Muscle of leg (tissue), 3 donors: ENCODE measurements at regions not wholly inside any gene's neighbourhood (a gene's known extent, or its start where the extent isn't known, plus 50 kb on each side); places are given as distances from the start of the nearest gene placed in this dataset.
A peak's percentile ranks its signal among the peaks of the same experiment; 100 is the strongest.

Experiments used
- DNase-seq: peaks from one replicate; pipeline ENCODE4 v3.0.0; 2013
- H3K27ac ChIP-seq: one replicate; pipeline ENCODE4 v1.5.1; 2013; ENCODE audit warnings: mild to moderate bottlenecking, low read length, control low read depth
- H3K27me3 ChIP-seq: one replicate; pipeline ENCODE4 v1.6.1; 2013; ENCODE audit warnings: low read length; ENCODE audit not compliant: control insufficient read depth, insufficient read depth
- H3K36me3 ChIP-seq: one replicate; pipeline ENCODE4 v1.6.1; 2013; ENCODE audit warnings: low read length; ENCODE audit not compliant: control insufficient read depth, insufficient read depth
- H3K4me1 ChIP-seq: one replicate; pipeline ENCODE4 v1.6.1; 2013; ENCODE audit warnings: low read length; ENCODE audit not compliant: control insufficient read depth, insufficient read depth
- H3K4me3 ChIP-seq: one replicate; pipeline ENCODE4 v1.5.1; 2013; ENCODE audit warnings: low read length, control low read depth
- H3K9me3 ChIP-seq: replicated peaks from 2 replicates; pipeline ENCODE4 v1.6.1; 2013; ENCODE audit warnings: low read depth, low read length; ENCODE audit not compliant: control insufficient read depth
- WGBS: methylation state at CpG from one replicate; pipeline ENCODE4 v1.1.5; 2013; ENCODE audit warnings: missing lambda C conversion rate; ENCODE audit not compliant: insufficient coverage; 5-methylcytosine and 5-hydroxymethylcytosine counted together

DNA sequence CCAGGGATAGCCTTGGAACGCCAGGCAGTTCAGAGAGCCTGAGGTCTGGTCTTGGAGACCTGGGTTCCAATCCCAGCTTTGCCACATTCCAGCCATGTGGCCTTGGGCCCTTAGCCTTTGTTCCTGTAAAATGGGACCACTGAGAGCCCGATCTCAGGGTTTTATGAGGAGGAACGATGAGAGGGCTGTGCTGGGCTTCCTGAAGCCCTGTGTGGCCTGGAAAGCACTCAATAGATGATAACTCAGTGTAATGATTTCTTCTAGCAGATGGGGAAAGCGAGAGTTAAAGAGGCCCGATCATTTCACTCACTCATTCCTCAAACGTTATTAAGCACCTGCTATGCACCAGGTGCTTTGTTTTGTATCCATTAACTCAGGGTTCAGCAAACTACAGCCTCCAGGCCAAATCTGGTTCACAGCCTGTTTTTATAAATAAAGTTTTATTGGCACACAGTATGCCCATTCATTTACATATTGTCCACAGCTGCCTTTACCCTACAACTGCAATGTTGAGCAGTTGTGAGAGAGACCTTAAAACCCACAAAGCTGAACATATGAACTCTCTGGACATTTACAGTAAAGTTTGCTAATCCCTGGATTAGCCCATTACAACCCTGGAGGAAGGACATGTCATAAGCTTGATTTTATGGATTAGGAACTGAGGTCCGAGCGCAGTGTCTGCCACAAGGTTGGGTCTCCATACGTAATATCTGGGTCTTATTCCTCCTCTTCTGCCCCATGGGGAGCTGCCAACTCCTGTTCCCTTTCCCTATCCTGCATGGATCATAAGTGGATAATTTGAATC lies 90.4 kb downstream of the CEBPB start:
- peaks cover 2% of the 10 kb centered on the region for H3K27me3 ChIP-seq
- no peaks in the 10 kb centered on the region for H3K9me3 ChIP-seq
- no peak overlapping the region for H3K27ac ChIP-seq
- WGBS: 43% methylated on average over 4 of the region's 9 CpGs
- H3K36me3 ChIP-seq: no peaks in the 10 kb centered on the region
- peaks cover 51% of the 10 kb centered on the region for H3K4me1 ChIP-seq
- no peak for DNase-seq
- H3K4me3 ChIP-seq: no peak overlapping the region

DNA sequence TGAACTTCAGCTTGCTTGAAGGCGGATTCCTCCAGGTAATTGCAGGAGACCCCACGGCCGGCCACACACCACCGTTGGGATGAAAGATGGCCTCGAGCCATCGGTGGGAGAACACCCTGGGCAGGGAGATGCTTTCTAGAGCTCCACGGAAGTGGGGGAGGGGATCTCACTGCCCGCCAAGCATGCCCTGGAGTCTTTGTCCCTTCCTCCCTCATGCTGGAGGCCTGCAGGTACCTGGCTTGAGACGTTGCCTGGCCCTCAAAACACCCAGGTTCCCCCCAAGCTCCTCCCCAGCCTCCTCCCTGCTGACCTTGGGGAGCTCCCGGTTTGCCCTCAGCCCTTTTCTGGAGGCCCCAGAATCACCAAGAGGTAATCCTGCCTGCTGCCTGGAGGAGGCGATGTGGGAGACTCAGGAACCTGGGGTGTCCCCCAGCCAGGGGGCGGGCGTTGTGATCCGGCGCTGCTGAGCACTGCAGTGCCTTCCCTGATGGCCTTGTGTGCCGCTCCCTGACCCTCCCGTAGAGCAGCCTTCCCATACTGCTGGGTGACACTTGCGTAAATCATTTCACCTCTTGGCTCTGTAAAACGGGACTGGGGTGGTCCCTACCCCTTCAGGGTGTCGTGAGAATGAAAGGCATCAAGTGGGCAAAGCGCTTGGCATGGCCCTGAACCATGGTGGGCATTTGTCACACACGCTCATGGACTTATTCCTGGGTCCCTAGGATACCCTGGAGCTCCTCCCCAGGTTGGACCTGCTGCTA lies 91.4 kb downstream of the CEBPB start:
- Histone ChIP-seq H3K27me3 (peaks cover 2% of the 10 kb centered on the region), H3K36me3 (no peaks in the 10 kb centered on the region), H3K9me3 (no peaks in the 10 kb centered on the region), H3K4me1 (peaks cover 54% of the 10 kb centered on the region), H3K4me3 (no peak overlapping the region), H3K27ac (no peak overlapping the region)
- DNase-seq: no peak
- 71% methylated on average over 19 of the region's 22 CpGs for WGBS

DNA sequence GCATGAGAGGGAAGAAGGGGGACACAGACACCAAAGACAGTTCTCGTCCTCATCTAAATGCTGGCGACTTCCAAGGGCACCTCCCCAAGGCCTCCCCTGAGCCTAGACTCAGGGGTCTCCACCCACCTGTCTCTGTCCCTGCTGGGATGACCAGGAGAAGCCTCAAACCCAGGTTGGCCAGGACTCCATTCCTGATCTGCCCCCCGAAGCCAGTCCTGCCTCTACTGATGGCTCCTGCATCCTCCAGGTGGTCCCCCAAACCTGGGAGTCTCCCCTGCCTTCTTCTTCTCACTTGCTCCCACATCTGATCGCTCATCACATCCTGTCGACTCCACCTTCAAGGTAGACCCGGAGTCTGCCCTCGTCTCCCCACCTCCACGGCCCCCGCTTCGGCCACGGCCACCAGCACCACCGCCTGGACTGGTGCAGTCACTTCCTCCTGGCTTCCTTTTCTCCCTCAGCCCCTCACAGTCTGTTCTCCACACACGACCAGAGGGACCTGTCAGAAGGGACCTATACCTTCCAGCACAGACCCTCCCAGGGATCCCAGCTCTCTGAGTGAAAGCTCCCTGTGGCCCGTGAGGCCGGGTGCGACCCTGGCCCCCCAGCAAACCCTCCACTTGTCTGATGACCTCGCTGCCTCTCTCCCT lies 92.1 kb downstream of the CEBPB start:
- Histone ChIP-seq H3K27me3 (peaks cover 2% of the 10 kb centered on the region), H3K4me3 (no peak overlapping the region), H3K4me1 (peaks cover 51% of the 10 kb centered on the region), H3K36me3 (no peaks in the 10 kb centered on the region), H3K9me3 (no peaks in the 10 kb centered on the region), H3K27ac (no peak overlapping the region)
- no peak for DNase-seq
- 70% methylated on average over 17 of the region's 17 CpGs for WGBS

DNA sequence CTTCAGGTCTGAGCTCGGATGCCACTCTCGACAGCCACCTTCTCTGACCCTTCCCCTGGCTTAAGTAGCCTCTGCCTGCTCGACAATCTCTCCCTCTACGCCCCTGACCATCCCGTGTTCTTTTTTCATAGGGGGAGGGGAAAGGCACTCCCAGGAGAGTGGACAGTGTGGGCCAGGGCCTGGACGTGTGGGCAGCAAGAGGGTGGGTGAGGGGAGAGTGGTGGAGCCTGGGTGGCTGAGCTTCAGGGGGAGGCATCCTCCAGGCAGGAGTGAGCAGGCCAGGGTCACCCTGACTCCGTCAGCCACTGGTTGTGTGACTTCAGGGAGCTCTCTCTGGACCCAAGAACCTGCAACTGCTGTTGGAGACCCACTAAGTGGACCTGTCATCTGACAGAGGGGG lies 92.7 kb downstream of the CEBPB start:
- WGBS: 52% methylated on average over 4 of the region's 7 CpGs
- no peaks in the 10 kb centered on the region for H3K9me3 ChIP-seq
- no peak for DNase-seq
- no peak overlapping the region for H3K4me3 ChIP-seq
- H3K27me3 ChIP-seq: peaks cover 2% of the 10 kb centered on the region
- peaks cover 45% of the 10 kb centered on the region for H3K4me1 ChIP-seq
- no peaks in the 10 kb centered on the region for H3K36me3 ChIP-seq
- no peak overlapping the region for H3K27ac ChIP-seq

DNA sequence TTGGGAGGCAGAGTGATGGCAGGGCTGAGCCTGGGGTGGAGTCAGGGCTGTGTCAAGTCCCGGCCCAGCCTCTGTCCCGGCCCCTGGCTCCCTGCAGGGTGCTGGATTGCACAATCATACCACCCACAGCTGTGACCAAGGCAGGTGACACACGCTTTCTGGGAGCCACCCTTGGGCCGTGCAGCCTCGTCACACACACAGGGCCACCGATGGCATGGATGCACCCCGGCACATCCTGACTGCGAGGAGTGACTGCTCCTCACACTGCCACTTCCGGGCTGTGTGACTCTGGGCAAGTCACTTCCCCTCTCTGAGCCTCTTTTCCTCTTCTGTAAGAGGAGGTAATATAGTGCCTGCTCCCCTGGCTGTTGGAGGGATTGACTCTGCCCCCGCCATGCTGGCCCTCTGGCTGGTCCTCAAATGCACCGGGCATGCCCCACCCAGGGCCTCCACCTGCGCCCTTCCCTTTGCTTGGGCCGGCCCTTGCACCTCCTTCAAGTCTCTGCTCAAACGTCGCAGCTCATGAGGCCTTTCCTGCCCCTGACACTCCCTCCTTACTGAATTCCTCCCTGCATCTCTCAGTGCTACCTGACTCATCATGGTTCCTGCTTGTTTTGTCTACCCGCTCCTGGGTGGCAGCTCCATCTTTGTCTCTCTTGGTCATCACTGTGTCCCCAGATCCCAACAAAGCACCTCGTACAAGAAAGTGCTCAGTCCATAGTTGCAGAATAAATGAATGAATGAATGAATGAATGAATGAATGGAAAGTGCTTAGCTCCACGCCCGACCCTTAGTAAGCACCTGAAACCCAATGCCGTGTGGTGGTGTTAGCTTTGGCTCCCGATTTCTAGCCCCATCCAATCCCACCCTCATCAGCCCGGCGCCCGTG lies 93.5 kb downstream of the CEBPB start:
- no peaks in the 10 kb centered on the region for H3K36me3 ChIP-seq
- peaks cover 2% of the 10 kb centered on the region for H3K27me3 ChIP-seq
- no peak overlapping the region for H3K4me3 ChIP-seq
- no peaks in the 10 kb centered on the region for H3K9me3 ChIP-seq
- 67% methylated on average over 14 of the region's 24 CpGs for WGBS
- DNase-seq: no peak
- no peak overlapping the region for H3K27ac ChIP-seq
- peaks cover 37% of the 10 kb centered on the region for H3K4me1 ChIP-seq

DNA sequence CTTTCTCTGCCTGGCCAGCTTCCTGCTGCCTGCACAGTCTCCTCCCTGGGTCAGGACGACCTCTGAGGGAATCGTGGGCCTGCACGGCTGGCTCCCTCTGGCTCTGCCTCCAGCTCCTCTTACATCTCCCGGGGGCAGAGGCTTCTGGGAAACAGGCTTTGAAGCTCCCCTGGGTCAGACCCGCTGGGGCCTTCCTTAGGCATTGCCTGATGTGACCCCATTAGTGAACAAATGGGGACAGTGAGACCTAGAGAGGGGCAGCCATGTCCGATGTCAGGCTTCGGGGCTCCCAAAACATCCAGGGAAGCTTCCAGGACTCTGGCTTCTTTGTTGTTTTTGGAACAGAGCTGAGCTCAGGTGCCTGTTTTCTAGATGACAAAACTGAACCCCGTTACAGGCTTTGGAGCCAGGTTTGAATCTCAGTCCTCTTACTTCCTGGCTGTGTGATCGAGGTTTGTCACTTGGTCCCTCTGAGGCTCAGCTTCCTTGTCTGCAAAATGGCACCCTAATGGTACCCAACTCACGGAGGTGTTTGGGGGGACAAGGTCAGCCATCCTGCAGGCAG lies 94.3 kb downstream of the CEBPB start:
- 46% methylated on average over 9 of the region's 10 CpGs for WGBS
- peaks cover 36% of the 10 kb centered on the region for H3K4me1 ChIP-seq

DNA sequence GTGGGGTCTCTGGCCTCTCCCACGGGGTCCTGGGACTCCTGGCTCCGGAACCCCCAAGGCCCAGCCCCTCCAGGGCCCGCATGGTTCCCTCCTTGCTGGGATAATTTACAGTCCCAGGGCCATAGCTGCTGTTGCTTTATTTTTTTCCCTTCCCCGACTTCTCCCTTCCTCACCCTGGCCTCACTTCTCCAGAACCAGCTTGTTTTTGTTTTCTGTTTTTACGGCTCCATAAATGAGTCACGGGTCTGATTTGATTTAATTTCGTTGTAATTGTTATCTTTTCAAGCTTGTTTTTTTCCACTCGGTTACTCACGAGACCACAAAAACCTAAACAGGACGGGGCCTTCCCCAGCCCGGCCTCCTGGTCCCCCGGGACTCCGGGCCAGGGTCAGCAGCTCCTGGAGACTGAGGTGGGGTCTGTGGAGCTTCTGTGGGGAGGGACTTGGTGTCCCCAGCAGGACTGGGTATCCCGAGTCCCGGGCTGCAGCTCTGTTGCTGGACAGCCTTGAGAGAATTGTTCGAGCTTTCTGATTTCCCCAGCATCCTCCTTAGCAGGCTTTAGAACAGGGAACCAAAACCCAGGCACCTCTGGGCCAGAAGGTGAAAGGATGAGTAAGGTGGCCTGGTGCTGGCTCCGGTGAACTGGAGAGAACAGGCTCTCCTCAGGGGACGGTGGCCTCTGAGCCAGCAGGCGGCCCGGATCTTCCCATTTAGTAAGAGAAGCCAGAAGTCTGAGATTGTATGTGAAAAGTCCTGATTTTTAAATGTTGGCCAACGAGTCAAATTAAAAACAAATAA lies 94.9 kb downstream of the CEBPB start:
- peak; percentile 68 for DNase-seq
- Histone ChIP-seq H3K27me3 (peaks cover 2% of the 10 kb centered on the region), H3K9me3 (no peaks in the 10 kb centered on the region), H3K27ac (peak overlapping the region; percentile 92), H3K4me3 (no peak overlapping the region), H3K36me3 (no peaks in the 10 kb centered on the region), H3K4me1 (peaks cover 34% of the 10 kb centered on the region)
- WGBS: 33% methylated on average over 8 of the region's 21 CpGs

More for the DNA sequence above, 94.3 kb downstream of the CEBPB start:
- peak overlapping the region; percentile 92 for H3K27ac ChIP-seq
- no peak overlapping the region for H3K4me3 ChIP-seq
- DNase-seq: no peak
- no peaks in the 10 kb centered on the region for H3K36me3 ChIP-seq
- no peaks in the 10 kb centered on the region for H3K9me3 ChIP-seq
- peaks cover 2% of the 10 kb centered on the region for H3K27me3 ChIP-seq

DNA sequence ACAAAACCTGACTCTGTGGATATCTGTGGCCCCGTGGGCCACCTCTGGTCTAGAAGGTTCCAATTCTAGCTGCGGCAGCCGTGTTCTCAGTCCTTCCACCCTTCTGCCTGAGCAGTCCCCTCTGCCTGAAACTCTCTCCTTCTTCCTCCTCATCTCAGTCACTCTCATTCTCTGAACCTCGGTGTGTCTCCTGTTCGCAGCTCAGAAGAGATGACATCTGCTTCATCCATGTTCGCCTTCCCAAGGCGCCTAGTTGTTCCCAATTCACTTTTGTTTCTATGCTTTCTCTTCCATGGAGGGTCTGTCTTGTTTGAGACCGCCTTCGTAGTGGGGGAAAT lies 95.5 kb downstream of the CEBPB start:
- no peaks in the 10 kb centered on the region for H3K36me3 ChIP-seq
- H3K4me1 ChIP-seq: peaks cover 34% of the 10 kb centered on the region
- H3K9me3 ChIP-seq: no peaks in the 10 kb centered on the region
- WGBS: 16% methylated on average over 2 of the region's 9 CpGs
- H3K4me3 ChIP-seq: no peak overlapping the region
- peak overlapping the region; percentile 92 for H3K27ac ChIP-seq
- H3K27me3 ChIP-seq: peaks cover 2% of the 10 kb centered on the region
- DNase-seq: no peak

DNA sequence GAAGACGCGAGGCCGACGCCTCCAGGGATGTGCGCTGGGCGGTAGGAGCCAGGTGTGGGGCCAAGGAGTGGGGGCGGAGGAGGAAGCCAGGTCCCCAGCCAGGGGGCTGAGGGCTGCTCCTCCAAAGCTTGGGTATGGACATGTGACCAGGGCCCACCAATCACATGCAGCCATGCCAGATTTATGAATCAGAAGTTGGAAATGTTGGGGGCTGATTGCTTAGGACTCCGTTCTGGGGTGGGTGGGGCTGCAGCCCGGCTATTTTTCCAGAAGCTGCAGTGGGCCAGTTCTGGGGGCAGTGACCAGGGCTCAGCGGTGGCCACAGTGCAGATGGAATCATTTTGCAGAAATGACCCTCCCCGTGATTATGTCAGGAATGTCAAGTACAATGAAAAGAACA lies 96.0 kb downstream of the CEBPB start:
- peak; percentile 94 for DNase-seq
- WGBS: 10% methylated on average over 10 of the region's 11 CpGs
- Histone ChIP-seq H3K27ac (peak overlapping the region; percentile 92), H3K4me3 (peak overlapping the region; percentile 14), H3K36me3 (no peaks in the 10 kb centered on the region), H3K27me3 (peaks cover 2% of the 10 kb centered on the region), H3K9me3 (no peaks in the 10 kb centered on the region), H3K4me1 (peaks cover 34% of the 10 kb centered on the region)
